ENCODE measurements at regions not wholly inside any gene's neighbourhood (a gene's known extent, or its start where the extent isn't known, plus 50 kb on each side); places are given as distances from the start of the nearest gene placed in this dataset.

GRCh38 chr9:120202856-120203654, 376.9 kb downstream of the CDK5RAP2 start:
- no peak for DNase-seq

GRCh38 chr9:120198027-120198426, 381.9 kb downstream of the CDK5RAP2 start:
- DNase-seq: no peak

GRCh38 chr9:120197605-120198004, 382.4 kb downstream of the CDK5RAP2 start:
- no peak for DNase-seq

GRCh38 chr9:120191141-120191540, 388.8 kb downstream of the CDK5RAP2 start:
- no peak for DNase-seq

GRCh38 chr9:120187758-120188157, 392.2 kb downstream of the CDK5RAP2 start:
- no peak for DNase-seq

- no peak for DNase-seq
Observed at GRCh38 chr9:120186276-120186675, 393.7 kb downstream of the CDK5RAP2 start.

- DNase-seq: no peak
Observed at GRCh38 chr9:120184266-120184665, 395.7 kb downstream of the CDK5RAP2 start.

GRCh38 chr9:120183615-120184014, 396.4 kb downstream of the CDK5RAP2 start:
- no peak for DNase-seq

- DNase-seq: no peak
Observed at GRCh38 chr9:120182011-120182410, 398.0 kb downstream of the CDK5RAP2 start.

GRCh38 chr9:120177121-120177520, 402.8 kb downstream of the CDK5RAP2 start:
- DNase-seq: no peak

GRCh38 chr9:120175031-120175430, 404.9 kb downstream of the CDK5RAP2 start:
- DNase-seq: no peak

- DNase-seq: no peak
Observed at GRCh38 chr9:120161776-120162175, 418.2 kb downstream of the CDK5RAP2 start.

- no peak for DNase-seq
Observed at GRCh38 chr9:120158221-120158620, 421.7 kb downstream of the CDK5RAP2 start.

- no peak for DNase-seq
Observed at GRCh38 chr9:120156376-120156775, 423.6 kb downstream of the CDK5RAP2 start.

- DNase-seq: no peak
Observed at GRCh38 chr9:120153258-120153657, 426.7 kb downstream of the CDK5RAP2 start.

GRCh38 chr9:120152295-120152694, 427.7 kb downstream of the CDK5RAP2 start:
- no peak for DNase-seq

GRCh38 chr9:120151806-120152205, 428.2 kb downstream of the CDK5RAP2 start:
- no peak for DNase-seq

GRCh38 chr9:120151149-120151548, 428.8 kb downstream of the CDK5RAP2 start:
- DNase-seq: no peak

GRCh38 chr9:120138955-120139354, 441.0 kb downstream of the CDK5RAP2 start:
- DNase-seq: no peak

- no peak for DNase-seq
Observed at GRCh38 chr9:120137186-120137840, 442.7 kb downstream of the CDK5RAP2 start.

GRCh38 chr9:120136696-120137095, 443.3 kb downstream of the CDK5RAP2 start:
- no peak for DNase-seq

GRCh38 chr9:120117081-120117480, 462.9 kb downstream of the CDK5RAP2 start:
- no peak for DNase-seq

- no peak for DNase-seq
Observed at GRCh38 chr9:120110520-120110919, 469.4 kb downstream of the CDK5RAP2 start.

- no peak for DNase-seq
Observed at GRCh38 chr9:120109242-120109641, 470.7 kb downstream of the CDK5RAP2 start.

GRCh38 chr9:120107138-120107537, 472.8 kb downstream of the CDK5RAP2 start:
- DNase-seq: no peak

Data from suppressor macrophage treated with lipopolysaccharide for 4 hours (primary cell).